DMS79 treated with DMSO at 0.1 percent for 48 hours (cell line): ENCODE measurements at regions not wholly inside any gene's neighbourhood (a gene's known extent, or its start where the extent isn't known, plus 50 kb on each side); places are given as distances from the start of the nearest gene placed in this dataset.
A peak's percentile ranks its signal among the peaks of the same experiment; 100 is the strongest.

ENCODE experiments used
- DNase-seq: peaks from one replicate; lab custom pipeline; 2025; lab: John Stamatoyannopoulos, UW

- DNase-seq: no peak
Observed at GRCh38 chr1:56189946-56190805, 389.2 kb downstream of the PLPP3 start.

- DNase-seq: no peak
Observed at GRCh38 chr1:56189454-56189853, 389.9 kb downstream of the PLPP3 start.

GRCh38 chr1:56188855-56189254, 390.5 kb downstream of the PLPP3 start:
- DNase-seq: no peak

- no peak for DNase-seq
Observed at GRCh38 chr1:56188221-56188620, 391.1 kb downstream of the PLPP3 start.

- DNase-seq: no peak
Observed at GRCh38 chr1:56187405-56187804, 392.0 kb downstream of the PLPP3 start.

- no peak for DNase-seq
Observed at GRCh38 chr1:56185493-56185892, 393.9 kb downstream of the PLPP3 start.

GRCh38 chr1:56183151-56183550, 396.2 kb downstream of the PLPP3 start:
- no peak for DNase-seq

GRCh38 chr1:56180520-56181190, 398.7 kb downstream of the PLPP3 start:
- no peak for DNase-seq

GRCh38 chr1:56179543-56179942, 399.8 kb downstream of the PLPP3 start:
- DNase-seq: no peak

- DNase-seq: no peak
Observed at GRCh38 chr1:56175211-56175610, 404.2 kb downstream of the PLPP3 start.

- DNase-seq: no peak
Observed at GRCh38 chr1:56174176-56174885, 405.0 kb downstream of the PLPP3 start.

- no peak for DNase-seq
Observed at GRCh38 chr1:56173736-56174135, 405.6 kb downstream of the PLPP3 start.

- DNase-seq: no peak
Observed at GRCh38 chr1:56171670-56172069, 407.7 kb downstream of the PLPP3 start.

- DNase-seq: no peak
Observed at GRCh38 chr1:56170784-56171320, 408.5 kb downstream of the PLPP3 start.

- DNase-seq: no peak
Observed at GRCh38 chr1:56169856-56170255, 409.5 kb downstream of the PLPP3 start.

GRCh38 chr1:56168176-56168575, 411.2 kb downstream of the PLPP3 start:
- DNase-seq: no peak

GRCh38 chr1:56167596-56167995, 411.8 kb downstream of the PLPP3 start:
- DNase-seq: no peak

- peak; percentile 42 for DNase-seq
Observed at GRCh38 chr1:56160773-56161315, 418.5 kb downstream of the PLPP3 start.

- DNase-seq: no peak
Observed at GRCh38 chr1:56156971-56157876, 422.1 kb downstream of the PLPP3 start.

GRCh38 chr1:56153276-56153675, 426.1 kb downstream of the PLPP3 start:
- no peak for DNase-seq

GRCh38 chr1:56152635-56153034, 426.7 kb downstream of the PLPP3 start:
- DNase-seq: no peak
